ENCODE measurements at regions not wholly inside any gene's neighbourhood (a gene's known extent, or its start where the extent isn't known, plus 50 kb on each side); places are given as distances from the start of the nearest gene placed in this dataset.
"Not testable (repeated sequence)": the region's sequence is repeated elsewhere in the genome, so short reads cannot be mapped to it uniquely, and the experiment has no call there.

GRCh38 chr6:101015541-101015940, 134.4 kb upstream of the ASCC3 start:
- no peak for DNase-seq

- no peak for DNase-seq
Measured at GRCh38 chr6:101016163-101016562, 135.0 kb upstream of the ASCC3 start.

- DNase-seq = no peak
Measured at GRCh38 chr6:101018157-101018556, 137.0 kb upstream of the ASCC3 start.

- no peak for DNase-seq
Measured at GRCh38 chr6:101021504-101021903, 140.4 kb upstream of the ASCC3 start.

GRCh38 chr6:101042966-101043365, 161.8 kb upstream of the ASCC3 start:
- no peak for DNase-seq

GRCh38 chr6:101058296-101058695, 177.2 kb upstream of the ASCC3 start:
- DNase-seq = no peak

- DNase-seq = no peak
Measured at GRCh38 chr6:101066481-101066880, 185.4 kb upstream of the ASCC3 start.

- DNase-seq = no peak
Measured at GRCh38 chr6:101069191-101069795, 188.2 kb upstream of the ASCC3 start.

GRCh38 chr6:101070044-101070608, 189.0 kb upstream of the ASCC3 start:
- no peak for DNase-seq

- no peak for DNase-seq
Measured at GRCh38 chr6:101077344-101077743, 196.2 kb upstream of the ASCC3 start.

- no peak for DNase-seq
Measured at GRCh38 chr6:101079696-101080270, 198.7 kb upstream of the ASCC3 start.

- no peak for DNase-seq
Measured at GRCh38 chr6:101080597-101080996, 199.5 kb upstream of the ASCC3 start.

GRCh38 chr6:101083533-101084175, 202.5 kb upstream of the ASCC3 start:
- DNase-seq = no peak

- DNase-seq = no peak
Measured at GRCh38 chr6:101085327-101085726, 204.2 kb upstream of the ASCC3 start.

- DNase-seq = no peak
Measured at GRCh38 chr6:101086473-101086872, 205.3 kb upstream of the ASCC3 start.

- no peak for DNase-seq
Measured at GRCh38 chr6:101088594-101088993, 207.5 kb upstream of the ASCC3 start.

GRCh38 chr6:101089640-101090039, 208.5 kb upstream of the ASCC3 start:
- no peak for DNase-seq

- DNase-seq = no peak
Measured at GRCh38 chr6:101090281-101090680, 209.2 kb upstream of the ASCC3 start.

GRCh38 chr6:101098605-101099004, 217.5 kb upstream of the ASCC3 start:
- not testable (repeated sequence) for DNase-seq

- no peak for DNase-seq
Measured at GRCh38 chr6:101102702-101103101, 221.6 kb upstream of the ASCC3 start.

GRCh38 chr6:101108286-101108685, 227.2 kb upstream of the ASCC3 start:
- no peak for DNase-seq

- DNase-seq = no peak
Measured at GRCh38 chr6:101110814-101111213, 229.7 kb upstream of the ASCC3 start.

- DNase-seq = no peak
Measured at GRCh38 chr6:101113468-101114260, 232.5 kb upstream of the ASCC3 start.

Data from CD4-positive, alpha-beta T cell treated with Interleukin-1 beta for 1 hour (primary cell).